Fibroblast of peridontal ligament (primary cell): ENCODE measurements at regions not wholly inside any gene's neighbourhood (a gene's known extent, or its start where the extent isn't known, plus 50 kb on each side); places are given as distances from the start of the nearest gene placed in this dataset.

ENCODE experiments used
- DNase-seq: peaks from one replicate; pipeline ENCODE4 v3.0.0-alpha.2; 2010; ENCODE audit errors: extremely low read depth

GRCh38 chr6:15994814-15995459 is 133.9 kb upstream of the MYLIP start:
- no peak for DNase-seq

- DNase-seq: no peak
Measured at GRCh38 chr6:15993716-15994228, 135.1 kb upstream of the MYLIP start.

GRCh38 chr6:15990179-15990578 is 138.7 kb upstream of the MYLIP start:
- no peak for DNase-seq

- no peak for DNase-seq
Measured at GRCh38 chr6:15989397-15989796, 139.5 kb upstream of the MYLIP start.

GRCh38 chr6:15987569-15987968 is 141.3 kb upstream of the MYLIP start:
- DNase-seq: no peak

- no peak for DNase-seq
Measured at GRCh38 chr6:15986027-15986629, 142.8 kb upstream of the MYLIP start.

GRCh38 chr6:15985379-15985959 is 143.4 kb upstream of the MYLIP start:
- no peak for DNase-seq

GRCh38 chr6:15981956-15982355 is 146.9 kb upstream of the MYLIP start:
- no peak for DNase-seq

- no peak for DNase-seq
Measured at GRCh38 chr6:15980801-15981200, 148.1 kb upstream of the MYLIP start.

GRCh38 chr6:15978426-15978825 is 150.5 kb upstream of the MYLIP start:
- DNase-seq: no peak

- DNase-seq: no peak
Measured at GRCh38 chr6:15977050-15977449, 151.8 kb upstream of the MYLIP start.

GRCh38 chr6:15974817-15975216 is 154.1 kb upstream of the MYLIP start:
- DNase-seq: no peak

GRCh38 chr6:15970517-15970916 is 158.4 kb upstream of the MYLIP start:
- no peak for DNase-seq

GRCh38 chr6:15969236-15969778 is 159.6 kb upstream of the MYLIP start:
- DNase-seq: no peak

- no peak for DNase-seq
Measured at GRCh38 chr6:15968519-15968918, 160.4 kb upstream of the MYLIP start.

- no peak for DNase-seq
Measured at GRCh38 chr6:15966000-15966520, 162.8 kb upstream of the MYLIP start.

- DNase-seq: peak; percentile 2
Measured at GRCh38 chr6:15962449-15962764, 166.5 kb upstream of the MYLIP start.

- no peak for DNase-seq
Measured at GRCh38 chr6:15961635-15962448, 167.0 kb upstream of the MYLIP start.

GRCh38 chr6:15960740-15961634 is 167.9 kb upstream of the MYLIP start:
- no peak for DNase-seq

- no peak for DNase-seq
Measured at GRCh38 chr6:15957655-15958169, 171.2 kb upstream of the MYLIP start.
